Epithelial cell of esophagus (primary cell): ENCODE measurements at regions not wholly inside any gene's neighbourhood (a gene's known extent, or its start where the extent isn't known, plus 50 kb on each side); places are given as distances from the start of the nearest gene placed in this dataset.

ENCODE experiments used
- DNase-seq: peaks from one replicate; pipeline ENCODE4 v3.0.0; 2010; ENCODE audit warnings: low read depth
- H3K4me3 ChIP-seq: 2 replicates; pipeline ENCODE4 v1.5.1; 2011; ENCODE audit warnings: mild to moderate bottlenecking, low read length, control low read depth
- CTCF ChIP-seq: IDR thresholded peaks from 2 replicates; pipeline ENCODE4 v1.5.1; 2011; ENCODE audit warnings: low read depth, mild to moderate bottlenecking, low read length, control low read depth, inconsistent platforms; ENCODE audit not compliant: insufficient read depth; ENCODE audit errors: missing control alignments

GRCh38 chr12:54127538-54128259, 61.1 kb downstream of the SMUG1 start:
- DNase-seq = no peak
- no peak for TF ChIP-seq CTCF
- H3K4me3 ChIP-seq = no peak overlapping the region

- no peak overlapping the region for H3K4me3 ChIP-seq
- DNase-seq = no peak
- no peak for TF ChIP-seq CTCF
Measured at GRCh38 chr12:54128416-54128815, 60.4 kb downstream of the SMUG1 start.

GRCh38 chr12:54129028-54129903, 59.5 kb downstream of the SMUG1 start:
- H3K4me3 ChIP-seq = no peak overlapping the region
- TF ChIP-seq CTCF = no peak
- no peak for DNase-seq
